Occipital lobe (tissue), 1 donor: ENCODE measurements at regions not wholly inside any gene's neighbourhood (a gene's known extent, or its start where the extent isn't known, plus 50 kb on each side); places are given as distances from the start of the nearest gene placed in this dataset.

Experiments
- DNase-seq: peaks from one replicate; lab custom pipeline; 2025; lab: John Stamatoyannopoulos, UW

- no peak for DNase-seq
These were observed 54.1 kb upstream of the WDR17 start for GRCh38 chr4:176011529-176011928.

- DNase-seq, result no peak
These were observed 52.0 kb upstream of the WDR17 start for GRCh38 chr4:176013476-176014247.

GRCh38 chr4:176014583-176015108, 51.0 kb upstream of the WDR17 start:
- DNase-seq, result no peak
